Keratinocyte (primary cell): ENCODE measurements at regions not wholly inside any gene's neighbourhood (a gene's known extent, or its start where the extent isn't known, plus 50 kb on each side); places are given as distances from the start of the nearest gene placed in this dataset.
"Not testable (repeated sequence)": the region's sequence is repeated elsewhere in the genome, so short reads cannot be mapped to it uniquely, and the experiment has no call there.

Experiments
- DNase-seq: peaks from one replicate; pipeline ENCODE4 v3.0.0-alpha.2; 2011; ENCODE audit warnings: low read depth, missing footprints, low spot score
- FAIRE-seq: peaks from 2 replicates; lab custom pipeline; 2011; peaks lifted over from hg19 to GRCh38; lab: Jason Lieb, UNC
- H2AFZ ChIP-seq: 2 replicates; pipeline ENCODE4 v1.6.0; 2012; ENCODE audit warnings: low read length, control low read depth, inconsistent platforms; ENCODE audit not compliant: control insufficient read depth
- H3K27ac ChIP-seq: 2 replicates; pipeline ENCODE4 v1.5.1; 2011; ENCODE audit warnings: low read length; ENCODE audit not compliant: control insufficient read depth, insufficient read depth
- H3K27me3 ChIP-seq: 3 replicates; pipeline ENCODE4 v1.6.0; 2011; ENCODE audit warnings: low read length; ENCODE audit not compliant: control insufficient read depth, insufficient read depth; ENCODE audit errors: extremely low read depth
- H3K36me3 ChIP-seq, 2 experiments: 2 replicates in 1 of 2; 3 replicates in 1 of 2; pipeline ENCODE4 v1.5.1; 2011; ENCODE audit warnings: low read length in 2 of 2, mild to moderate bottlenecking in 1 of 2; ENCODE audit not compliant: control insufficient read depth in 2 of 2, insufficient read depth in 2 of 2; ENCODE audit errors: extremely low read depth in 1 of 2
- H3K4me1 ChIP-seq: 3 replicates; pipeline ENCODE4 v1.5.1; 2011; ENCODE audit warnings: low read length; ENCODE audit not compliant: control insufficient read depth, insufficient read depth; ENCODE audit errors: extremely low read depth
- H3K4me2 ChIP-seq: 3 replicates; pipeline ENCODE4 v1.6.0; 2011; ENCODE audit warnings: low read depth, low read length; ENCODE audit not compliant: control insufficient read depth, insufficient read depth; ENCODE audit errors: extremely low read depth
- H3K4me3 ChIP-seq, 3 experiments: fragments of 200-600 bp in 1 of 3; sonication (generic) in 1 of 3; 2 replicates in 2 of 3; 3 replicates in 1 of 3; pipeline ENCODE4 v1.5.1; 2011 to 2016; ENCODE audit warnings: low read length in 3 of 3, mild to moderate bottlenecking in 3 of 3, control low read depth in 2 of 3, inconsistent platforms in 1 of 3, low read depth in 1 of 3, mixed read lengths in 1 of 3, mixed run types in 1 of 3, moderate library complexity in 1 of 3; ENCODE audit not compliant: control insufficient read depth in 2 of 3, insufficient read depth in 2 of 3; ENCODE audit errors: extremely low read depth in 1 of 3
- H3K79me2 ChIP-seq: 2 replicates; pipeline ENCODE4 v1.6.0; 2012; ENCODE audit warnings: low read length; ENCODE audit not compliant: control insufficient read depth, insufficient read depth
- H3K9ac ChIP-seq: 3 replicates; pipeline ENCODE4 v1.6.0; 2011; ENCODE audit warnings: low read length; ENCODE audit not compliant: control insufficient read depth, insufficient read depth; ENCODE audit errors: extremely low read depth
- H3K9me1 ChIP-seq: 3 replicates; pipeline ENCODE4 v1.6.0; 2011; ENCODE audit warnings: low read length; ENCODE audit not compliant: control insufficient read depth, insufficient read depth; ENCODE audit errors: extremely low read depth
- H3K9me3 ChIP-seq: 2 replicates; pipeline ENCODE4 v1.5.1; 2012; ENCODE audit warnings: low read depth, low read length; ENCODE audit not compliant: control insufficient read depth
- H4K20me1 ChIP-seq: 3 replicates; pipeline ENCODE4 v1.6.0; 2011; ENCODE audit warnings: low read length; ENCODE audit not compliant: control insufficient read depth, insufficient read depth; ENCODE audit errors: extremely low read depth
- EZH2 ChIP-seq: IDR thresholded peaks from one replicate; pipeline ENCODE4 v1.6.1; 2012; ENCODE audit warnings: inconsistent platforms, mild to moderate bottlenecking, low read length, moderate library complexity
- dilution Hi-C: fragments of 300-500 bp; cut with MboI; formaldehyde crosslinking; loops from one replicate; pipeline ENCODE4 v1.7.0; 2020; ENCODE audit warnings: low sequenced_read_pairs; ENCODE audit not compliant: extremely low pct_ligation_motif_present
- TF ChIP-seq, protein P1 (sequence below), 3 experiments: IDR thresholded peaks in 1 of 3; conservative IDR thresholded peaks in 1 of 3; optimal IDR thresholded peaks in 1 of 3; 2 replicates in 2 of 3; 3 replicates in 1 of 3; pipeline versions ENCODE3 to v1.5.1; 2011; ENCODE audit warnings: low read length in 3 of 3, mild to moderate bottlenecking in 3 of 3, moderate library complexity in 2 of 3, control low read depth in 1 of 3, inconsistent platforms in 1 of 3; ENCODE audit not compliant: insufficient read depth in 2 of 3; ENCODE audit errors: extremely low read depth in 1 of 3

GRCh38 chr4:3619698-3620097 lies 87.5 kb upstream of the LRPAP1 start:
- H3K9me3 ChIP-seq, H3K27ac ChIP-seq, H3K79me2 ChIP-seq, H3K36me3 ChIP-seq, dilution Hi-C loops, H3K27me3 ChIP-seq, H3K9ac ChIP-seq, DNase-seq, H3K4me3 ChIP-seq, H3K4me2 ChIP-seq, FAIRE-seq, H2AFZ ChIP-seq, H4K20me1 ChIP-seq, H3K9me1 ChIP-seq, H3K4me1 ChIP-seq: not testable (repeated sequence)

GRCh38 chr4:3618341-3618740 lies 86.1 kb upstream of the LRPAP1 start:
- H3K9ac ChIP-seq, FAIRE-seq, dilution Hi-C loops, H3K4me1 ChIP-seq, H3K9me3 ChIP-seq, H2AFZ ChIP-seq, H3K4me2 ChIP-seq, H3K36me3 ChIP-seq, DNase-seq, H3K79me2 ChIP-seq, H3K27me3 ChIP-seq, H3K27ac ChIP-seq, H3K4me3 ChIP-seq, H3K9me1 ChIP-seq, H4K20me1 ChIP-seq: not testable (repeated sequence)

DNA sequence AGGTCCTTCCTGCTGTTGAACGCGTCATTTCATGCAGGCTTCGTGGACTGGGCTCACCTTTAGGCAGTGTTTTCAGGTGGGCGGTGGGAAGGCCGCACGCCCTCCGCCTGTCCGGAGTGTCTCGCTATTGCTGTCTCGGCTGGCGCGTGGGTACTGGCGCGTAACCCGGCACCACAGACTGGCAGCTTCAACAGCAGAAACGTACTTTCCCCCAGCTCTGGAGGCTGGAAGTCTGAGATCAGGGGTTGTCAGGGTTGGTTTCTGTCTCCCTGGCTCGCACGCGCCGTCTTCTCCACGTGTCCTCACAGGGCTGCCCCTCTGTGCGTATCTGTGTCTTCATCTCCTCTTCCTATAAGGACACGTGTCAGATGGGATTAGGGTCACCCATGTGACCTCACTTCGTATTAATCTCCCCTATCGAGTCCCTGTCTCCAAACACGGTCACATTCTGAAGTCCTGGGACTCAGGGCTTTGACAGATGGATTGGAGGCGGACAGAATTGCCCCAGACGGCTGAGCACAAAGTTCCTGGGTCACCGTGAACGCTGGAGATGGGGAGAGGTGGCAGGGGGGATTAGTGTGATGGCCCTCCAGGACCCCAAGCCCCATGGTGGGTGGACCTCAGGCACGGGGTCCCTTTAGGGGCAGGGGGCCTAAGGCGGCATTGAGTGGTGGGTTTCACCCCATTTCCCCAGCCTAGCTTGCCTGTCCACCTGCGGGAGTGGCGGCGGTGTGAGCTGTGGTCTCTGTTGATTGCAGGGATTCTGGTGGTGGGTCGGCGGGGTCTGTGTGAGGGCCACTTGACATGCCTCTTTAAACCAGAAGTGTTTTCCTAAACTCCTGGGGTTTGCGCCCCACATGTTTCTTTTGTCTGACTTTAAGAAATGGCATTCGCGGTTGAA lies 83.4 kb upstream of the LRPAP1 start:
- Histone ChIP-seq H2AFZ (no peak overlapping the region), H3K9me3 (peaks cover 6% of the 10 kb centered on the region), H3K4me1 (no peaks in the 10 kb centered on the region), H3K27ac (no peak overlapping the region), H3K79me2 (no peaks in the 10 kb centered on the region), H3K4me3 (no peak overlapping the region), H3K9me1 (no peaks in the 10 kb centered on the region), H3K36me3 (no peaks in the 10 kb centered on the region), H3K9ac (no peak overlapping the region), H3K27me3 (no peaks in the 10 kb centered on the region), H3K4me2 (no peak overlapping the region), H4K20me1 (no peaks in the 10 kb centered on the region)
- TF ChIP-seq, protein P1, sequence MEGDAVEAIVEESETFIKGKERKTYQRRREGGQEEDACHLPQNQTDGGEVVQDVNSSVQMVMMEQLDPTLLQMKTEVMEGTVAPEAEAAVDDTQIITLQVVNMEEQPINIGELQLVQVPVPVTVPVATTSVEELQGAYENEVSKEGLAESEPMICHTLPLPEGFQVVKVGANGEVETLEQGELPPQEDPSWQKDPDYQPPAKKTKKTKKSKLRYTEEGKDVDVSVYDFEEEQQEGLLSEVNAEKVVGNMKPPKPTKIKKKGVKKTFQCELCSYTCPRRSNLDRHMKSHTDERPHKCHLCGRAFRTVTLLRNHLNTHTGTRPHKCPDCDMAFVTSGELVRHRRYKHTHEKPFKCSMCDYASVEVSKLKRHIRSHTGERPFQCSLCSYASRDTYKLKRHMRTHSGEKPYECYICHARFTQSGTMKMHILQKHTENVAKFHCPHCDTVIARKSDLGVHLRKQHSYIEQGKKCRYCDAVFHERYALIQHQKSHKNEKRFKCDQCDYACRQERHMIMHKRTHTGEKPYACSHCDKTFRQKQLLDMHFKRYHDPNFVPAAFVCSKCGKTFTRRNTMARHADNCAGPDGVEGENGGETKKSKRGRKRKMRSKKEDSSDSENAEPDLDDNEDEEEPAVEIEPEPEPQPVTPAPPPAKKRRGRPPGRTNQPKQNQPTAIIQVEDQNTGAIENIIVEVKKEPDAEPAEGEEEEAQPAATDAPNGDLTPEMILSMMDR (optimal IDR thresholded peaks at IDR 0.05 in 1 of 3, IDR thresholded peaks at IDR 0.05 in 1 of 3, conservative IDR thresholded peaks at IDR 0.05 in 1 of 3; ENCODE audit: extremely low read depth in 1 of 3, insufficient read depth in 2 of 3, low read length in 3 of 3), result no peak
- no peak for TF ChIP-seq EZH2
- DNase-seq (no peak), FAIRE-seq (no peak)
- dilution Hi-C loops, result no loop called here
